ENCODE measurements at regions not wholly inside any gene's neighbourhood (a gene's known extent, or its start where the extent isn't known, plus 50 kb on each side); places are given as distances from the start of the nearest gene placed in this dataset.

DNA sequence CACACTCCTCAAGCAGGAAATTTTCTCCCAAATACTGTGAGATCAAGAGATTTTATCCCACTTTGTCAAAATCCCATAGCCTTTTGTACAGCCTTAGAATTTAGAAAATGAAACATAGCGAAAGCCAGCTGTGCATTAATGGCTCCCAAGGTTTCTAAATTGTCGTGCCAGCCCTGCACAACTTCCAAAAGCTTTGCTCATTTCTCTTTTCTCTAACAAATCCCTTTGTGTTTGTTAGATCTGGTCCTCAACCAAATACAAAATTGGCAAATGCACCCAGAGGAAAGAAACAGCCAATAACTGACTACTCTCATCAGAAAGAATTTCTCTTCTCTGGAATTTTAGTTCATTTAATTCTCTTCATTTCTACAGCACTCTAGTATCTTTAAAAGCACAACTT is 361.1 kb downstream of the INSIG2 start:
- no peak for DNase-seq (ENCODE audit: low read depth)
- H3K4me3 ChIP-seq (ENCODE audit: control insufficient read depth, low read depth, low read length) = no peak overlapping the region
- TF ChIP-seq CTCF (conservative IDR thresholded peaks at IDR 0.05; ENCODE audit: control insufficient read depth, insufficient read depth, low read depth, low read length) = no peak

DNA sequence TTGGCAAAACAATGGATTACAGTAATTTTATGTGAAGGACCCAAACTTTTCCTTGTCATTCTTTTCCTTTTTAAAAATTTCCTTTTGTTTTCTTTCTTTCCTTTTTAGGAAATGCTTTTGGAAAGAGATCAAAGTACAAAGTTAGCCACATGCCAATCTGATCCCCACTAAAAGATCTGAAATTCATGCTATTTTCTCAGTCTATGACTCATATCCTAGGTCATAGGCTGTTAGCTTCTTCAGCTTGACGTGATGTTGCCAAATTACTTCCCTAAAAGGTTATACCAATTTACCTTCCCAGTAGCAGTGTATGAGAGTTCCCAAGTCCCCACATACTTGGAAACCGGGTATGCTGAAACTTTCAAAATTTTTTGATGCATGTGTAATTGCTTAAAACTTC is 355.3 kb downstream of the INSIG2 start:
- no peak for TF ChIP-seq CTCF (conservative IDR thresholded peaks at IDR 0.05; ENCODE audit: control insufficient read depth, insufficient read depth, low read depth, low read length)
- DNase-seq (ENCODE audit: low read depth) = peak; percentile 92
- no peak overlapping the region for H3K4me3 ChIP-seq (ENCODE audit: control insufficient read depth, low read depth, low read length)

DNA sequence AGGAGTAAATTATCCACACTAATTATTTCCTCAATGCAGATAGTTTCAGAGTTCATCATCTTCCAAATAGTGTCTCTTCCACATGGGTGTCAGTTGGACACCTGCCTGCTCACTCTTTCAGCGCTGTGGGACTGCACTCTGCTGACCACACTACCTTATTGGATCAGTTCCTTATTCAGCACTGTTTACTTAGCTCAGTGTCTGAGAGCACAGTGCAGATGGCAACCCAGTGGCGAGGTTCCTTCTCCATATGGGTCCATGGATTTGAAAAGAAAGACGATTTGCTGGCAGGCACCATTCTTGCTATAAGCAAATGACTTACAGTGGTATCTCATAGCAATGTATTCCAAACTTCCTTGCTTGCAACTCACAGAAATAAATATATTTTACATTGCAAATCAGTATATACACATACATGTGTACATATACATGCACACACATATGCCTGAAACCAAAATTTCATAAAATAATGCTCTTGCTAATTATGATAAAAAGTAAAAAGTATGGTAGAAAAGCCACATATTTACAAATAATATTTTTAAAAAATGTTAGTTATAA is 354.8 kb downstream of the INSIG2 start:
- DNase-seq (ENCODE audit: low read depth) = no peak
- no peak overlapping the region for H3K4me3 ChIP-seq (ENCODE audit: control insufficient read depth, low read depth, low read length)
- no peak for TF ChIP-seq CTCF (conservative IDR thresholded peaks at IDR 0.05; ENCODE audit: control insufficient read depth, insufficient read depth, low read depth, low read length)

DNA sequence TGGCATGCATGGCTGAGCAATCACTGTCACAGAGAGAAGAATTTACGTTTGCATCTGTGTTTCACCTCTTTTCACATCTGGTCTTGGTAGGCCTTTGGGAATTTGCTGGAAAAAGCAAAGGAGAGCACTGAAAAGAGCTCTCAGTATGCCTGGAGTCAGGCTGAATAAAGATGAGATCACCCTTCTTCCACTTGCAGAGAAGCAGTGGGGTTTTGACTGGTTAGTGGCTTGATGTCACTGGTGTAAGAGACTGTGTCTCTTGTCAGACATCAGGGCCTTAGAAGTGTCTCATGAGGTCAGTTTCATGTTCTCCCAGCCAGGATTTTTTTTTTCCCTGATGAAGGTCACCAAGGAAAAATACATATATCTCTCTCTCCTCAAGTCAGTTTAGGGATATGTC is 353.8 kb downstream of the INSIG2 start:
- peak; percentile 47 for DNase-seq (ENCODE audit: low read depth)
- H3K4me3 ChIP-seq (ENCODE audit: control insufficient read depth, low read depth, low read length) = no peak overlapping the region
- no peak for TF ChIP-seq CTCF (conservative IDR thresholded peaks at IDR 0.05; ENCODE audit: control insufficient read depth, insufficient read depth, low read depth, low read length)

- no peak for DNase-seq (ENCODE audit: low read depth)
- no peak overlapping the region for H3K4me3 ChIP-seq (ENCODE audit: control insufficient read depth, low read depth, low read length)
- no peak for TF ChIP-seq CTCF (conservative IDR thresholded peaks at IDR 0.05; ENCODE audit: control insufficient read depth, insufficient read depth, low read depth, low read length)
These were observed 352.3 kb downstream of the INSIG2 start for GRCh38 chr2:118440404-118441098.

DNA sequence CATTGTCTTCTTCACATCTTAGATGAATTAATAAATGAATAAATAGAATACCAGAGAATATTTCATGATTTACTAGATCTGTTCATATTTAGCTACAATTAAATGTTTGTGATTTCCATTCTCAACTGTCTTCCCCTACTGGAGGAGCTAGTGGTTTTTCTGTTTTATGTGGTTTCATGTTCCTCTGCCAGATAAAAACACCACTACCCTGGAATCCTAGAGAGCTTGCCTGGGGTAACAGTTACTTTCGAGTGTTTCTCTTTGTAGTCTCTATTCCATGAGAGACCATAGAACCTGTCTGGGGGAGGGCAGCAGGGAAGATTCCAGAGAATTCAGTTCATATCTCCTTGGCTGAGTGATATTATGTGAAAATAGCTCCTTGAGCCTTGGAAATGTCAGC is 349.2 kb downstream of the INSIG2 start:
- DNase-seq (ENCODE audit: low read depth) = no peak
- TF ChIP-seq CTCF (conservative IDR thresholded peaks at IDR 0.05; ENCODE audit: control insufficient read depth, insufficient read depth, low read depth, low read length) = no peak
- no peak overlapping the region for H3K4me3 ChIP-seq (ENCODE audit: control insufficient read depth, low read depth, low read length)

Measured in fibroblast of mammary gland (primary cell).